ENCODE measurements at regions not wholly inside any gene's neighbourhood (a gene's known extent, or its start where the extent isn't known, plus 50 kb on each side); places are given as distances from the start of the nearest gene placed in this dataset.
"Not testable (repeated sequence)": the region's sequence is repeated elsewhere in the genome, so short reads cannot be mapped to it uniquely, and the experiment has no call there.

GRCh38 chr15:20368974-20369373 is 172.6 kb downstream of the GOLGA6L6 start:
- Histone ChIP-seq H2AFZ (ENCODE audit: low read length) (no peak overlapping the region), H3K9me2 (ENCODE audit: low read depth, low read length) (no peaks in the 10 kb centered on the region), H3K27ac (ENCODE audit: low read depth, low read length, poor library complexity, severe bottlenecking) (no peak overlapping the region), H3K27me3 (ENCODE audit: insufficient read depth, low read length) (no peaks in the 10 kb centered on the region), H3F3A (ENCODE audit: insufficient read depth, low read length) (no peaks in the 10 kb centered on the region), H4K20me1 (ENCODE audit: insufficient read depth, low read length) (no peaks in the 10 kb centered on the region), H3K9ac (ENCODE audit: low read length) (no peak overlapping the region), H3K4me1 (ENCODE audit: insufficient read depth, low read length, severe bottlenecking) (no peaks in the 10 kb centered on the region), H3K79me2 (ENCODE audit: insufficient read depth, low read length) (no peaks in the 10 kb centered on the region), H3K4me3 (ENCODE audit: low read depth, low read length, poor library complexity, severe bottlenecking) (no peak overlapping the region), H3K4me2 (ENCODE audit: low read length) (no peak overlapping the region), H3K36me3 (ENCODE audit: insufficient read depth, low read length) (no peaks in the 10 kb centered on the region), H3K9me3 (ENCODE audit: low read length) (no peaks in the 10 kb centered on the region)
- TF ChIP-seq CTCF (IDR thresholded peaks at IDR 0.05; ENCODE audit: low read length) (no peak), EZH2 (IDR thresholded peaks at IDR 0.05; ENCODE audit: borderline replicate concordance, low read length) (no peak)

- H3K36me3 ChIP-seq (ENCODE audit: insufficient read depth, low read length), result no peaks in the 10 kb centered on the region
- H3K79me2 ChIP-seq (ENCODE audit: insufficient read depth, low read length), result no peaks in the 10 kb centered on the region
- H3K27me3 ChIP-seq (ENCODE audit: insufficient read depth, low read length), result no peaks in the 10 kb centered on the region
- TF ChIP-seq CTCF (IDR thresholded peaks at IDR 0.05; ENCODE audit: low read length) (no peak), EZH2 (IDR thresholded peaks at IDR 0.05; ENCODE audit: borderline replicate concordance, low read length) (no peak)
- H3K4me3 ChIP-seq (ENCODE audit: low read depth, low read length, poor library complexity, severe bottlenecking), result no peak overlapping the region
- no peak overlapping the region for H3K27ac ChIP-seq (ENCODE audit: low read depth, low read length, poor library complexity, severe bottlenecking)
- H3F3A ChIP-seq (ENCODE audit: insufficient read depth, low read length), result no peaks in the 10 kb centered on the region
- no peaks in the 10 kb centered on the region for H3K9me3 ChIP-seq (ENCODE audit: low read length)
- no peak overlapping the region for H3K9ac ChIP-seq (ENCODE audit: low read length)
- H2AFZ ChIP-seq (ENCODE audit: low read length), result no peak overlapping the region
- no peaks in the 10 kb centered on the region for H3K9me2 ChIP-seq (ENCODE audit: low read depth, low read length)
- no peaks in the 10 kb centered on the region for H3K4me1 ChIP-seq (ENCODE audit: insufficient read depth, low read length, severe bottlenecking)
- no peaks in the 10 kb centered on the region for H4K20me1 ChIP-seq (ENCODE audit: insufficient read depth, low read length)
- H3K4me2 ChIP-seq (ENCODE audit: low read length), result no peak overlapping the region
Measured at GRCh38 chr15:20367093-20367492, 174.5 kb downstream of the GOLGA6L6 start.

- not testable (repeated sequence) for H3F3A ChIP-seq (ENCODE audit: insufficient read depth, low read length); H4K20me1 ChIP-seq (ENCODE audit: insufficient read depth, low read length); H3K4me2 ChIP-seq (ENCODE audit: low read length); H3K36me3 ChIP-seq (ENCODE audit: insufficient read depth, low read length); H3K9ac ChIP-seq (ENCODE audit: low read length); H3K4me3 ChIP-seq (ENCODE audit: low read depth, low read length, poor library complexity, severe bottlenecking); H3K27ac ChIP-seq (ENCODE audit: low read depth, low read length, poor library complexity, severe bottlenecking); H3K4me1 ChIP-seq (ENCODE audit: insufficient read depth, low read length, severe bottlenecking); H2AFZ ChIP-seq (ENCODE audit: low read length); H3K9me2 ChIP-seq (ENCODE audit: low read depth, low read length); H3K79me2 ChIP-seq (ENCODE audit: insufficient read depth, low read length); H3K27me3 ChIP-seq (ENCODE audit: insufficient read depth, low read length); H3K9me3 ChIP-seq (ENCODE audit: low read length)
Measured at GRCh38 chr15:20363591-20363990, 178.0 kb downstream of the GOLGA6L6 start.

GRCh38 chr15:20361091-20361490 is 180.5 kb downstream of the GOLGA6L6 start:
- no peak overlapping the region for H3K4me3 ChIP-seq (ENCODE audit: low read depth, low read length, poor library complexity, severe bottlenecking)
- H3F3A ChIP-seq (ENCODE audit: insufficient read depth, low read length), result no peaks in the 10 kb centered on the region
- H3K9ac ChIP-seq (ENCODE audit: low read length), result no peak overlapping the region
- H3K9me2 ChIP-seq (ENCODE audit: low read depth, low read length), result no peaks in the 10 kb centered on the region
- H3K79me2 ChIP-seq (ENCODE audit: insufficient read depth, low read length), result no peaks in the 10 kb centered on the region
- H3K9me3 ChIP-seq (ENCODE audit: low read length), result no peaks in the 10 kb centered on the region
- no peaks in the 10 kb centered on the region for H3K36me3 ChIP-seq (ENCODE audit: insufficient read depth, low read length)
- H2AFZ ChIP-seq (ENCODE audit: low read length), result no peak overlapping the region
- H3K27ac ChIP-seq (ENCODE audit: low read depth, low read length, poor library complexity, severe bottlenecking), result no peak overlapping the region
- TF ChIP-seq EZH2 (IDR thresholded peaks at IDR 0.05; ENCODE audit: borderline replicate concordance, low read length) (no peak), CTCF (IDR thresholded peaks at IDR 0.05; ENCODE audit: low read length) (no peak)
- no peaks in the 10 kb centered on the region for H4K20me1 ChIP-seq (ENCODE audit: insufficient read depth, low read length)
- no peaks in the 10 kb centered on the region for H3K27me3 ChIP-seq (ENCODE audit: insufficient read depth, low read length)
- no peak overlapping the region for H3K4me2 ChIP-seq (ENCODE audit: low read length)
- H3K4me1 ChIP-seq (ENCODE audit: insufficient read depth, low read length, severe bottlenecking), result no peaks in the 10 kb centered on the region
